Pancreas (tissue), 10 donors: ENCODE measurements at regions not wholly inside any gene's neighbourhood (a gene's known extent, or its start where the extent isn't known, plus 50 kb on each side); places are given as distances from the start of the nearest gene placed in this dataset.

ENCODE experiments used
- ATAC-seq, 4 donors: fragments of 200-7000 bp; cut with Tn5 transposase; one replicate each; pipeline versions ENCODE4 v1.8.0 to v1.9.1; 2020; ENCODE audit warnings: mild to moderate bottlenecking in 4 of 4, moderate library complexity in 4 of 4
- DNase-seq, 6 donors: peaks; one replicate each; pipeline ENCODE4 v3.0.0-alpha.2; 2020
- FAIRE-seq: peaks from 2 replicates; lab custom pipeline; 2012; peaks lifted over from hg19 to GRCh38; lab: Jason Lieb, UNC
- H3K27ac ChIP-seq, 4 donors: fragments of 200-600 bp; sonication (generic); 1 replicate in 3 of 4; 2 replicates in 1 of 4; pipeline versions ENCODE4 v1.5.0 to v1.8.0; 2020
- H3K27me3 ChIP-seq, 4 donors: fragments of 200-600 bp; one replicate each; pipeline ENCODE4 v1.8.0; 2021
- H3K36me3 ChIP-seq, 3 donors: fragments of 200-600 bp; sonication (generic) in 1 of 3; one replicate each; pipeline versions ENCODE4 v1.5.0 to v1.8.0; 2020 to 2021
- H3K4me1 ChIP-seq, 3 donors: fragments of 200-600 bp; one replicate each; pipeline ENCODE4 v1.8.0; 2021
- H3K4me3 ChIP-seq, 4 donors: fragments of 200-600 bp; sonication (generic) in 2 of 4; one replicate each; pipeline versions ENCODE4 v1.5.0 to v1.8.0; 2020 to 2021
- H3K9me3 ChIP-seq, 4 donors: fragments of 200-600 bp; one replicate each; pipeline ENCODE4 v1.8.0; 2021
- WGBS, 2 donors: extraction: QIAGEN DNeasy Blood & Tissue Kit; methylation state at CpG; one replicate each; pipeline ENCODE4 v1.1.7; 2013; 5-methylcytosine and 5-hydroxymethylcytosine counted together
- intact Hi-C, 3 donors: fragments of 100-400 bp; cut with DNase I; formaldehyde crosslinking; loops; one replicate each; pipeline versions ENCODE4 v1.11.1 to v1.14.2; 2022
- TF ChIP-seq, protein P1 (sequence below), 4 donors: fragments of 200-600 bp; sonication (generic) in 3 of 4; IDR thresholded peaks; one replicate each; pipeline versions ENCODE4 v1.5.0 to v1.8.0; 2021; ENCODE audit warnings: antibody characterized with exemption in 4 of 4
- donor health status: healthy with polysubstance abuse.
- donor health status: DM: no; HTN: no; CAD: no; lungs with moderate emphysema.
- donor health status: DM: no; HTN: no; CAD: no.
- donor health status: control.
- donor health status: control.
- donor health status: Bipolar disorder and iron deficiency.
- donor health status: DM: yes; HTN: yes; CAD: no.
- donor health status: DM: no; HTN: no; CAD: no.
- donor health status: DM: no; HTN: no; CAD: no.
- donor health status: DM: yes; HTN: yes; CAD: no.

DNA sequence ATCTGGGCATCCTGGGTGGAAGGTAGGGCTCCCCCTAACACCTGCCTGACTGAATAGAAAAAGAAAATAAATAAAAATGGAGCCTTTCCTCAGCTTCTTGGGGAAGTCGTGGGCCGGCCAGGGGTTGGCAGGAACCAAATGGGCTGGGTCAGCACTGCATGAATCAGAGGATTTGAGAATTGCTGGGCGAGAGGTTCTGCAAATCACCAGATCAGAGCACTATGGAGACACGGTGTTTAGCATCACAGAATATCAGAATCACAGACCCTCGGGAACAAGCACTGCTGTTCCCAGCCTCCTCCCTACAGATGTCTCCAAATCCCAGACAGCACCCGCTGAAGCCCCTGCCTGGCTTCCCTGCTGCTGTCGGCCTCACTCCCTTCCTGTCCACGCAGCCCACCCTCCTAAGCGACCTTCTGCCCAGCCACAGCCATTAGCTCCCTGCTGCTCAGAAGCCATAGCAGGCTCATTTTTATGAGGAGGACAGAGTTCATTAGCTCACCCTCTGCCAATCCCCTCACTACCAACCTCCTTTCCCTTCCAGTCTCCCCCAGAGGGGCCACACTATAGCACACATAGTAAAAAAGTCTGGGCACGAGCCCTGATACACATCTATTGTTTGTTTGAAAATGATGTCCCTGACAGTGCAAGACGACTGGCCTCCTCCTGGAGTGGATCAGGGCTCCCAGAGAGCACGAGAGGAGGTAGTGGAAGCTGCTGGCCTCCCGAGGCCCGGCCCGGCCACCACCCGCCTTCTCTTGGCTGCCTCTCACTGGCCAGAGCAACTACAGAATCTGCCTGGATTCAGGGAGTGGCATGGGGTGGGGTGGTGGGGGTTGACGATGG, 64.6 kb upstream of the TAF1B start:
- WGBS, 2 donors, result 79 to 88% methylated on average over 17 of the region's 17 CpGs
- no peaks in the 10 kb centered on the region for H3K9me3 ChIP-seq
- TF ChIP-seq, protein P1, sequence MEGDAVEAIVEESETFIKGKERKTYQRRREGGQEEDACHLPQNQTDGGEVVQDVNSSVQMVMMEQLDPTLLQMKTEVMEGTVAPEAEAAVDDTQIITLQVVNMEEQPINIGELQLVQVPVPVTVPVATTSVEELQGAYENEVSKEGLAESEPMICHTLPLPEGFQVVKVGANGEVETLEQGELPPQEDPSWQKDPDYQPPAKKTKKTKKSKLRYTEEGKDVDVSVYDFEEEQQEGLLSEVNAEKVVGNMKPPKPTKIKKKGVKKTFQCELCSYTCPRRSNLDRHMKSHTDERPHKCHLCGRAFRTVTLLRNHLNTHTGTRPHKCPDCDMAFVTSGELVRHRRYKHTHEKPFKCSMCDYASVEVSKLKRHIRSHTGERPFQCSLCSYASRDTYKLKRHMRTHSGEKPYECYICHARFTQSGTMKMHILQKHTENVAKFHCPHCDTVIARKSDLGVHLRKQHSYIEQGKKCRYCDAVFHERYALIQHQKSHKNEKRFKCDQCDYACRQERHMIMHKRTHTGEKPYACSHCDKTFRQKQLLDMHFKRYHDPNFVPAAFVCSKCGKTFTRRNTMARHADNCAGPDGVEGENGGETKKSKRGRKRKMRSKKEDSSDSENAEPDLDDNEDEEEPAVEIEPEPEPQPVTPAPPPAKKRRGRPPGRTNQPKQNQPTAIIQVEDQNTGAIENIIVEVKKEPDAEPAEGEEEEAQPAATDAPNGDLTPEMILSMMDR (IDR thresholded peaks at IDR 0.05), result no peak
- no peak overlapping the region for H3K4me3 ChIP-seq
- H3K4me1 ChIP-seq, result no peaks in the 10 kb centered on the region
- peak in 1 of 4 donors; percentile 14 for ATAC-seq
- H3K36me3 ChIP-seq, result no peaks in the 10 kb centered on the region
- FAIRE-seq, result no peak
- no peaks in the 10 kb centered on the region for H3K27me3 ChIP-seq
- intact Hi-C loops, result no loop called here
- H3K27ac ChIP-seq, result no peak overlapping the region
- peak in 1 of 6 donors; percentile 24 for DNase-seq

DNA sequence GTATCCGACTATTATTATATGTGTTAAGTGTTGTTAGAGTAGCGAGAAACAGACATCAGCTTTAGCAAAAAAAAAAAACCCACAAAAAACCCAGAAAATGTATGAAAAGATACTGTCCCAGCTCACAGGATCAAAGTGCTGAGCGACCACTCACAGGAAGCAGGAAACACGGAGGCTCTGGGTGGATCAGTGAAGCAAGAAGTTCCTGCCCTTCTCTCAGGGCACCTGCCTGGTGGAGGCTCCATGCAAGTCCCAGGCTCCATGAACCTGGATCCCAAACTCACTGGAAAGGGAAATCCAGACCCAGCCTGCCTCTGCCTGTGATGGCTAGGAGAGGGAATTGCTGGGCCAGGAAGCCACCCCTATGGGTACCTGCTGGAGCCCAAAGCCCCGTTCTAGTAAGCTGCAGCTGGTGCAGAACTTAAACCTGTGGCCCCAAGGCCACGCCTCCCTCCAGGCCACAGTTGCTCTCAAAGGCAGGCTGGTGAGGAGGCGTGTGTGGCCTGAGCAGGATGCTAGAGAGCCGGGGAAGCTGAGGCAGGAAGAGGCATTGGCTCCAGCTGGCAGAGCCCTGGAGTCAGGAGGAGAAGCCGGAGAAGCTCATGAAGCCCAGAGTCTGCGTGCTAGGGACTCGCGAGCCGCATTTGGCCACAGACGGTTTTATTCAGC, 63.5 kb upstream of the TAF1B start:
- Histone ChIP-seq H3K4me3 (no peak overlapping the region), H3K9me3 (no peaks in the 10 kb centered on the region), H3K27me3 (no peaks in the 10 kb centered on the region), H3K36me3 (no peaks in the 10 kb centered on the region), H3K4me1 (no peaks in the 10 kb centered on the region), H3K27ac (no peak overlapping the region)
- no peak for DNase-seq
- FAIRE-seq, result no peak
- ATAC-seq, result no peak
- intact Hi-C loops, result no loop called here
- 87% methylated on average over 14 of the region's 14 CpGs for WGBS, 2 donors
- TF ChIP-seq, protein P1 (IDR thresholded peaks at IDR 0.05), result no peak

DNA sequence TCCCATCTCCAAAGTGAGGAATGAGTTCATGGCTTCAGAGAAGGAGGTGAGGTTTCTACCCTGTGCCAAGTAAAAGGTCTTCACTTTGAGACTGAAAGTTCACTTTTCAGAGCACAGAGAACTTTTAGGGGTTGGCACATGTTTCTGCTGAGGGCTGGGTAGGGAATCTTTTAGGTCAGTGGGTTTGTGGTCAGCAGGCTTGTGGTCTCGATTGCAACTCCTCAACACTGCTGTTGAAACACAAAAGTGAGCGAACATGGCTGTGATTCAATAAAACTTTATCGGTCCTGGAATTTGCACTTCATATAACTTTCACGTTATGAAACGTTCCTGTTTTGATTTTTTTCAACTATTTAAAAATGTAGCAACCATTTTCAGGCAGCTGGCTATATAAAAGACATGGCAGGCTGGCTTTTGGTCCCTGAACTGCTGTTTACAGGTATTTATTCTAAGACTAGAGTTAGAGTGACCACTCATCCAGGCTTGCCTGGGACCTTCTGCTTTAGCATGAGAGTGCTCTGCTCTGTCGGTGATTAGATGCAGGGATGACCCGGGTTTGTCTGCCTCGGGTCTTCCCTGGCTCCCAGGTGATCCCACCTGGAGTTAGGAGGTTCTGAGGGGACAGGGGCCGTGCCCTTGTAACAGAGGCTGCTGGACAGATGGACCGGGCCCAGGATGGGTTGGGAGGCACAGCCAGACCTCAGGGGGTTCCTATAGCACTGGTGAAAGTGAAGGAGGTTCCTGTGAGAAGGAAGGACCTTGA, 62.7 kb upstream of the TAF1B start:
- ATAC-seq (no peak), DNase-seq (no peak), FAIRE-seq (no peak)
- Histone ChIP-seq H3K27ac (no peak overlapping the region), H3K4me3 (no peak overlapping the region), H3K27me3 (no peaks in the 10 kb centered on the region), H3K36me3 (no peaks in the 10 kb centered on the region), H3K9me3 (no peaks in the 10 kb centered on the region), H3K4me1 (no peaks in the 10 kb centered on the region)
- 76 to 83% methylated on average over 10 of the region's 10 CpGs for WGBS, 2 donors
- TF ChIP-seq, protein P1 (IDR thresholded peaks at IDR 0.05), result no peak
- intact Hi-C loops, result no loop called here

DNA sequence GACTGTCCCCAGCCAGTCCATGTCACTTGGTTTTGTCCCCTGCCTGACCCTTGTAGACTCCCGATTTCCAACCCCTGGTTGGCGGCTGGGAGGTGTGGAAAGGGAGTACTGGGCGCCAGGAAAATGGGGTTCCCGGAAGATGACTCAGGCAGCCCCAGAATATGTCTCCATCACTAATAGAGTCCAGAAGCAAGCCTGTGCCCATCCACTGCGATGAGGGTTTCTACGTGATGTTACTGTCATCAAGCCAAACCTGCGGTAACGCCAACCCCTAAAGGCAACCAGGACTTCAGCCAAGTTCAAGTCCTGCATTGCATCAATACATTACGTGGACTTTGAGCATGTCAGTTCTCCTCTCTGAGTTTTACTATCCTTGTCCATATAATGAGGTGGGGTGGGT, 62.0 kb upstream of the TAF1B start:
- no peak overlapping the region for H3K27ac ChIP-seq
- no peak overlapping the region for H3K4me3 ChIP-seq
- WGBS, 2 donors, result 87 to 90% methylated on average over 9 of the region's 9 CpGs
- ATAC-seq (no peak), DNase-seq (no peak), FAIRE-seq (no peak)
- H3K27me3 ChIP-seq, result no peaks in the 10 kb centered on the region
- no peaks in the 10 kb centered on the region for H3K4me1 ChIP-seq
- no peaks in the 10 kb centered on the region for H3K36me3 ChIP-seq
- no peaks in the 10 kb centered on the region for H3K9me3 ChIP-seq
- TF ChIP-seq, protein P1 (IDR thresholded peaks at IDR 0.05), result no peak
- intact Hi-C loops, result no loop called here
